Testis (tissue), 2 donors: ENCODE measurements at regions not wholly inside any gene's neighbourhood (a gene's known extent, or its start where the extent isn't known, plus 50 kb on each side); places are given as distances from the start of the nearest gene placed in this dataset.

ENCODE experiments used
- DNase-seq: peaks from one replicate; pipeline ENCODE4 v3.0.0-alpha.2; 2019
- H3K27ac ChIP-seq, 2 donors: fragments of 200-600 bp; sonication (generic); one replicate each; pipeline ENCODE4 v1.5.1; 2019
- H3K27me3 ChIP-seq: fragments of 200-600 bp; sonication (generic); one replicate; pipeline ENCODE4 v1.5.1; 2019
- H3K36me3 ChIP-seq: fragments of 200-600 bp; sonication (generic); one replicate; pipeline ENCODE4 v1.5.1; 2017; ENCODE audit warnings: low read depth; ENCODE audit errors: missing control alignments
- H3K4me1 ChIP-seq: fragments of 200-600 bp; sonication (generic); one replicate; pipeline ENCODE4 v1.5.1; 2019
- H3K4me3 ChIP-seq, 2 donors: fragments of 200-600 bp; sonication (generic); one replicate each; pipeline ENCODE4 v1.5.1; 2017 to 2019
- H3K9me3 ChIP-seq: fragments of 200-600 bp; sonication (generic); one replicate; pipeline ENCODE4 v1.5.1; 2017
- POLR2A ChIP-seq: fragments of 450-650 bp; IDR thresholded peaks from one replicate; pipeline ENCODE4 v1.6.1; 2017; ENCODE audit warnings: antibody characterized with exemption, mild to moderate bottlenecking, moderate library complexity
- WGBS, 2 donors: methylation state at CpG; one replicate each; pipeline ENCODE4 v1.1.5; 2018; 5-methylcytosine and 5-hydroxymethylcytosine counted together
- intact Hi-C: fragments of 100-400 bp; cut with DNase I; formaldehyde crosslinking; loops from one replicate; pipeline ENCODE4 v1.15.1; 2023; ENCODE audit warnings: low total_unique reads
- TF ChIP-seq, protein P1 (sequence below), 3 experiments: fragments of 450-650 bp in 2 of 3; fragments of 200-600 bp in 1 of 3; sonication (generic) in 1 of 3; IDR thresholded peaks; one replicate each; pipeline ENCODE4 v1.5.1; 2016 to 2019; ENCODE audit warnings: antibody characterized with exemption in 3 of 3, mild to moderate bottlenecking in 2 of 3, moderate library complexity in 1 of 3

DNA sequence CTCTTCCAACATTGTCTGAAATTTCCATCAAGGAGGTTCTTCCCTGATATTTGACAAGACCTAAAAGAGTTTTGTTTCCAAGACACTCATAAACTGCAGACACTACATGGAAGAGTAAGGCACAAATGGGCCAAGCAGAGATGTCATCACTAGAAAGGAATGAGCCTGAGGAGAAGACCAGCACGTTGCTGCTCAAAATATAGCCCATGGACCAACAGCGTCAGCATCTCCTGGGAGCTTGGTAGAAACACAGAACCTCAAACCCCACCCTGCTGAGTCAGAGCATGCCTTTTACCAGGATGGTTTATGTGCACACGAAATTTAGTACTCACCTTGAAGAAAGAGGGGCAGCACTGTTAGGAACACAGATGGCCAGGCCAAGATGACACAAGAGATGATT is 128.7 kb upstream of the MID1 start:
- H3K36me3 ChIP-seq = no peaks in the 10 kb centered on the region
- no peak for DNase-seq
- no peaks in the 10 kb centered on the region for H3K9me3 ChIP-seq
- no peaks in the 10 kb centered on the region for H3K4me1 ChIP-seq
- H3K27ac ChIP-seq = no peak overlapping the region
- TF ChIP-seq, protein P1, sequence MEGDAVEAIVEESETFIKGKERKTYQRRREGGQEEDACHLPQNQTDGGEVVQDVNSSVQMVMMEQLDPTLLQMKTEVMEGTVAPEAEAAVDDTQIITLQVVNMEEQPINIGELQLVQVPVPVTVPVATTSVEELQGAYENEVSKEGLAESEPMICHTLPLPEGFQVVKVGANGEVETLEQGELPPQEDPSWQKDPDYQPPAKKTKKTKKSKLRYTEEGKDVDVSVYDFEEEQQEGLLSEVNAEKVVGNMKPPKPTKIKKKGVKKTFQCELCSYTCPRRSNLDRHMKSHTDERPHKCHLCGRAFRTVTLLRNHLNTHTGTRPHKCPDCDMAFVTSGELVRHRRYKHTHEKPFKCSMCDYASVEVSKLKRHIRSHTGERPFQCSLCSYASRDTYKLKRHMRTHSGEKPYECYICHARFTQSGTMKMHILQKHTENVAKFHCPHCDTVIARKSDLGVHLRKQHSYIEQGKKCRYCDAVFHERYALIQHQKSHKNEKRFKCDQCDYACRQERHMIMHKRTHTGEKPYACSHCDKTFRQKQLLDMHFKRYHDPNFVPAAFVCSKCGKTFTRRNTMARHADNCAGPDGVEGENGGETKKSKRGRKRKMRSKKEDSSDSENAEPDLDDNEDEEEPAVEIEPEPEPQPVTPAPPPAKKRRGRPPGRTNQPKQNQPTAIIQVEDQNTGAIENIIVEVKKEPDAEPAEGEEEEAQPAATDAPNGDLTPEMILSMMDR (IDR thresholded peaks at IDR 0.05) = no peak
- TF ChIP-seq POLR2A = no peak
- intact Hi-C loops = no loop called here
- 81 to 100% methylated on average over 1 to 3 of the region's 3 CpGs for WGBS, 2 donors
- H3K27me3 ChIP-seq = no peaks in the 10 kb centered on the region
- H3K4me3 ChIP-seq = no peak overlapping the region

DNA sequence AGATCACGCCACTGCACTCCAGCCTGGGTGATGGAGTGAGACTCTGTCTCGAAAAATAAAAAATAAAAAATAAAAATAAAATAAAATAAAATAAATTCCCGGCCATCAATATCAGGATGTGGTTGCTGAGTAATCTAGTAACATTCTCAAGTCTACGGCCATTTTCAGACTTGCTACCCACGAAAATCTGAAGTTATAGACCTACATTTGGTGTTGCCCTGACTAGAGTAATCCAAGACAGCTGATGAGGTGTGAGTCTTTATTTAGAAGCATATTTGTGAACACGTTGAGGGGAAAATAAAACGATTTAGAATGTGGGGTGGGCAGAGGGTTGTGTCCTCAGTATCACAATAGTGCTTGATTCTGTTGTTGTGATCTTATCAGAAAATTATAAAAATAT is 130.2 kb upstream of the MID1 start:
- no peaks in the 10 kb centered on the region for H3K4me1 ChIP-seq

DNA sequence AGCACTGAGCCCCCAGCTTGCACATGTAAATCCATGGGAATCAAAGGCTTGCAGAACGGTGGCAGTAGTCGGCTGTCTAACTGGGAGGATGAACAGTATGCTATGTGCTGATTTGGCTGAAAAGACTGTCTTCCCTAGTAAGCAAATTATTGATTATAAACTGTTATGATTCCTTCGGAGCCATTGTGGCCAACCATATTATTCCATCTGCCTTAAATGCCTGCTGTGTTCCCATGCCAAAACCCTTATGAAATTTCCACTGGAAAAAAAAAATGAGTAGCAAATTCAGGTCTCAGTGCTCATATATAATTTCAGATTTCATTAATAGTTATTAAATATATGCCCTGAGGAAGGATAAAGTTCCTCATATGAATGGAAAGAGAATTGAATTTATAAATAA is 132.7 kb upstream of the MID1 start:
- intact Hi-C loops = no loop called here
- Histone ChIP-seq H3K4me3 (no peak overlapping the region), H3K36me3 (no peaks in the 10 kb centered on the region), H3K9me3 (no peaks in the 10 kb centered on the region), H3K27me3 (no peaks in the 10 kb centered on the region), H3K4me1 (peaks cover 4% of the 10 kb centered on the region), H3K27ac (no peak overlapping the region)
- no peak for TF ChIP-seq POLR2A
- TF ChIP-seq, protein P1 (IDR thresholded peaks at IDR 0.05) = no peak
- 89% methylated on average over 3 of the region's 3 CpGs for WGBS, 2 donors
- no peak for DNase-seq

More for the DNA sequence above, 130.2 kb upstream of the MID1 start:
- no peak for TF ChIP-seq POLR2A
- TF ChIP-seq, protein P1 (IDR thresholded peaks at IDR 0.05) = no peak
- Histone ChIP-seq H3K36me3 (no peaks in the 10 kb centered on the region), H3K27ac (no peak overlapping the region), H3K27me3 (no peaks in the 10 kb centered on the region), H3K9me3 (no peaks in the 10 kb centered on the region), H3K4me3 (no peak overlapping the region)
- 93 to 96% methylated on average over 5 to 7 of the region's 7 CpGs for WGBS, 2 donors
- no peak for DNase-seq
- intact Hi-C loops = no loop called here

DNA sequence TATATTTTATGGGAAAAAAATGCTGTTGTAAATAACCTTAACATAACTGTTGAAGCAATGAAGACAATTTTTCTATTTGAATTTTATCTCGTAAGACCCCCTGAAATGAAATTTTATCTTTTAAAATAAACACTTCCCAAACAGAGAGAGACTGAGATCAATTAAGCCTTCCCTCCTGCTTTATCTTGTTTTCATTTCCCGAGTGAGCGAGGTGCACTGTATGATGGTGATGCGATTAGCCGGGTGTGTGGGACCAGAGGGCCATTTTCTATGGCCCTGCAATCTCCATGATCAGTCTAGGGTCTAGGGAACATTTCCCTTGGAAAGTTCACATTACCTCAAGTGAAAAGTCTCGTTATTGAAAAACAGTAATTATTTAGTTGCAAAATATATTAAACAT is 134.1 kb upstream of the MID1 start:
- DNase-seq = no peak
- H3K9me3 ChIP-seq = no peaks in the 10 kb centered on the region
- 74 to 85% methylated on average over 6 of the region's 6 CpGs for WGBS, 2 donors
- no peak overlapping the region for H3K4me3 ChIP-seq
- no peaks in the 10 kb centered on the region for H3K27me3 ChIP-seq
- H3K36me3 ChIP-seq = no peaks in the 10 kb centered on the region
- intact Hi-C loops = no loop called here
- TF ChIP-seq POLR2A = no peak
- TF ChIP-seq, protein P1 (IDR thresholded peaks at IDR 0.05) = no peak
- H3K4me1 ChIP-seq = peaks cover 4% of the 10 kb centered on the region
- no peak overlapping the region for H3K27ac ChIP-seq

DNA sequence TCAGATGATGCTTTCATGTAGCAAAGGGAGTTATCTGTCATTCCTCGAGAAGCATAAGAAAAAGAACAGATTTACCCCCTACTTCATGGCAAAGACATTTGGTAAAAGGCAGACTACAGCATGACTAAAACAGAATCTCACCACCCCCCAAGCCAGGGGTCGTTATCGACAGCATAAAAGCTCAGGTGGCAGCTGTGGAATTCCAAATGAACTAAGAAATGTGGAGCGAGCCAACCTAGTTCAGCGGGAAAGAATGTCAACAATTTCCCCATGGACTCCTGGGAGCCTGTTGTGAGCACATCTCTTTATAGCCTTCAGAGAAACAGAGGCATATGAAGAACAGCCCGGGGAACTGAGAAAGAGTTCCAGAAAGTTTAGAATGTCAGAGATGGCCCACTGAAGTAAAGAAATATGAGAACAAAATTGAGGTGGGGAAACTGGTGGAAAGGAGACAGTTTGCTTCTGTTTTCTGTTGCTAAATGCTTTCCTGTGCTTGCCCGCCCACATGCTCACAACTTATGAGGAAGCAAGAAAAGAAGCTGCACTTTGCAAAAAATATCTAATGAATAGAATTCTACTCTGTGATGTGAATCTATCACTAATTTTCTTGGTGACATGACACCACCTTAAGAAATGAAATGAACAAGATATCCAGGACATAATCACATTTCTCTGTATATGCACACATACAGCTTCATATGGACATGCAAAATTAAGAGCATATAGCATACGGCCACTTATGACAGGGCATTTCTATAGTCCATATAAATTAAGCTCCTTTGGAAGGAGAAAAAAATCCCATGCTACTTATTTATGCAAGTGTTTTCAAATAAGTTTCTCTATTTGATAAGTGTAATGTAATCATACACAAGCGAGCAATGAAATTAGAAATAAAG is 135.3 kb upstream of the MID1 start:
- Histone ChIP-seq H3K4me3 (no peak overlapping the region), H3K9me3 (no peaks in the 10 kb centered on the region), H3K4me1 (peaks cover 4% of the 10 kb centered on the region), H3K36me3 (no peaks in the 10 kb centered on the region), H3K27me3 (no peaks in the 10 kb centered on the region), H3K27ac (no peak overlapping the region)
- intact Hi-C loops = no loop called here
- TF ChIP-seq, protein P1 (IDR thresholded peaks at IDR 0.05) = no peak
- peak; percentile 15 for DNase-seq
- 37 to 40% methylated on average over 9 of the region's 9 CpGs for WGBS, 2 donors
